Hepatocyte (in vitro differentiated cells): ENCODE measurements at regions not wholly inside any gene's neighbourhood (a gene's known extent, or its start where the extent isn't known, plus 50 kb on each side); places are given as distances from the start of the nearest gene placed in this dataset.

Source experiments
- CTCF ChIP-seq: fragments of 200-600 bp; sonication (generic); IDR thresholded peaks from 2 replicates; pipeline ENCODE4 v1.5.1; 2016; ENCODE audit warnings: antibody characterized with exemption, mild to moderate bottlenecking; ENCODE audit not compliant: poor library complexity
- EZH2 ChIP-seq: fragments of 200-600 bp; sonication (generic); IDR thresholded peaks from 2 replicates; pipeline ENCODE4 v1.6.1; 2016; ENCODE audit warnings: antibody characterized with exemption, mild to moderate bottlenecking, borderline replicate concordance
- EZH2phosphoT487 ChIP-seq: fragments of 200-600 bp; sonication (generic); IDR thresholded peaks from one replicate; pipeline ENCODE4 v1.6.1; 2018; ENCODE audit warnings: antibody characterized with exemption, mild to moderate bottlenecking, low read depth, moderate library complexity; ENCODE audit not compliant: unreplicated experiment, severe bottlenecking

GRCh38 chr2:234580686-234581085, 83.8 kb upstream of the ARL4C start:
- TF ChIP-seq CTCF (no peak), EZH2phosphoT487 (no peak), EZH2 (no peak)
